Stimulated activated CD4-positive, alpha-beta T cell treated with anti-CD3 and anti-CD28 coated beads, Interleukin-4, amount 100 ng/mL, for 4 hours (primary cell): ENCODE measurements at regions not wholly inside any gene's neighbourhood (a gene's known extent, or its start where the extent isn't known, plus 50 kb on each side); places are given as distances from the start of the nearest gene placed in this dataset.
"Not testable (repeated sequence)": the region's sequence is repeated elsewhere in the genome, so short reads cannot be mapped to it uniquely, and the experiment has no call there.

Source experiments
- DNase-seq, 2 experiments: peaks; one replicate each; pipeline ENCODE4 v3.0.0-alpha.2; 2020

GRCh38 chr15:38992506-38992905 lies 427.9 kb upstream of the RASGRP1 start:
- DNase-seq = no peak

- DNase-seq = no peak
Observed at GRCh38 chr15:38992930-38993329, 428.3 kb upstream of the RASGRP1 start.

GRCh38 chr15:38994310-38994709 lies 429.7 kb upstream of the RASGRP1 start:
- DNase-seq = no peak

- DNase-seq = no peak
Observed at GRCh38 chr15:38996111-38996631, 431.6 kb upstream of the RASGRP1 start.

- DNase-seq = no peak
Observed at GRCh38 chr15:38997841-38998240, 433.2 kb upstream of the RASGRP1 start.

- DNase-seq = no peak
Observed at GRCh38 chr15:39000008-39000734, 435.6 kb upstream of the RASGRP1 start.

- no peak for DNase-seq
Observed at GRCh38 chr15:39009740-39010139, 445.1 kb upstream of the RASGRP1 start.

- not testable (repeated sequence) for DNase-seq
Observed at GRCh38 chr15:39011066-39011465, 446.5 kb upstream of the RASGRP1 start.

GRCh38 chr15:39013262-39013661 lies 448.6 kb upstream of the RASGRP1 start:
- DNase-seq = no peak

- DNase-seq = no peak
Observed at GRCh38 chr15:39014682-39015081, 450.1 kb upstream of the RASGRP1 start.

- no peak for DNase-seq
Observed at GRCh38 chr15:39016706-39017105, 452.1 kb upstream of the RASGRP1 start.

GRCh38 chr15:39018966-39019365 lies 454.4 kb upstream of the RASGRP1 start:
- no peak for DNase-seq

- no peak for DNase-seq
Observed at GRCh38 chr15:39021341-39021740, 456.7 kb upstream of the RASGRP1 start.

GRCh38 chr15:39022532-39023305 lies 458.1 kb upstream of the RASGRP1 start:
- DNase-seq = no peak

- no peak for DNase-seq
Observed at GRCh38 chr15:39025321-39025720, 460.7 kb upstream of the RASGRP1 start.

- DNase-seq = no peak
Observed at GRCh38 chr15:39025881-39026280, 461.3 kb upstream of the RASGRP1 start.

GRCh38 chr15:39028069-39028468 lies 463.5 kb upstream of the RASGRP1 start:
- DNase-seq = no peak

GRCh38 chr15:39029741-39030140 lies 465.1 kb upstream of the RASGRP1 start:
- no peak for DNase-seq

GRCh38 chr15:39030291-39031070 lies 465.9 kb upstream of the RASGRP1 start:
- DNase-seq = no peak

GRCh38 chr15:39031596-39031995 lies 467.0 kb upstream of the RASGRP1 start:
- DNase-seq = no peak

- no peak for DNase-seq
Observed at GRCh38 chr15:39034816-39035215, 470.2 kb upstream of the RASGRP1 start.

GRCh38 chr15:39037611-39038010 lies 473.0 kb upstream of the RASGRP1 start:
- not testable (repeated sequence) for DNase-seq

- DNase-seq = no peak
Observed at GRCh38 chr15:39040861-39041260, 476.2 kb upstream of the RASGRP1 start.
